ENCODE measurements at regions not wholly inside any gene's neighbourhood (a gene's known extent, or its start where the extent isn't known, plus 50 kb on each side); places are given as distances from the start of the nearest gene placed in this dataset.

DNA sequence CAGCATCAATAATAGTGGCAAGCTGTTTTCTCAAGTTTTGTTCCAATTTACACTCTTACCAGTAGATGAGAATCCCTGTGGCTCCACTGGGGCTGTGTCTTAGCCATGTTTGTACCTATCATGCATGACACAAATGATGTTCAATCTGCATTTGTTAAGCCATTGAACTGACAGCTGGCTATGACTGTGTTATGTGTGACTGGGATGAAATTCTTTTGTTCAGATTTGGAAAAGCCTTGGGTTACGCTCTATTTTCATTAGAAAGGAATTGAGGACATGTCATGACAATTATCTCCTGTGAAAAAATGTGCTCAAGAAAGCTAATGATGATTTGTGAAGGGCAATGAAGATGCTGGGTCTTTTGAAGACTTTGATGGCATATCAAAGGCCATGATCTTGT lies 201.8 kb upstream of the LARGE1 start:
- no peak overlapping the region for H3K4me3 ChIP-seq (ENCODE audit: low read depth, low read length)
- no peaks in the 10 kb centered on the region for H3K27me3 ChIP-seq (ENCODE audit: control insufficient read depth, insufficient read depth, low read length)
- CTCF ChIA-PET = no interaction called here
- no peaks in the 10 kb centered on the region for H3K36me3 ChIP-seq (ENCODE audit: control insufficient read depth, insufficient read depth, low read length)
- POLR2A ChIA-PET = no interaction called here
- DNase-seq (ENCODE audit: low read depth) = no peak
- TF ChIP-seq, protein P1, sequence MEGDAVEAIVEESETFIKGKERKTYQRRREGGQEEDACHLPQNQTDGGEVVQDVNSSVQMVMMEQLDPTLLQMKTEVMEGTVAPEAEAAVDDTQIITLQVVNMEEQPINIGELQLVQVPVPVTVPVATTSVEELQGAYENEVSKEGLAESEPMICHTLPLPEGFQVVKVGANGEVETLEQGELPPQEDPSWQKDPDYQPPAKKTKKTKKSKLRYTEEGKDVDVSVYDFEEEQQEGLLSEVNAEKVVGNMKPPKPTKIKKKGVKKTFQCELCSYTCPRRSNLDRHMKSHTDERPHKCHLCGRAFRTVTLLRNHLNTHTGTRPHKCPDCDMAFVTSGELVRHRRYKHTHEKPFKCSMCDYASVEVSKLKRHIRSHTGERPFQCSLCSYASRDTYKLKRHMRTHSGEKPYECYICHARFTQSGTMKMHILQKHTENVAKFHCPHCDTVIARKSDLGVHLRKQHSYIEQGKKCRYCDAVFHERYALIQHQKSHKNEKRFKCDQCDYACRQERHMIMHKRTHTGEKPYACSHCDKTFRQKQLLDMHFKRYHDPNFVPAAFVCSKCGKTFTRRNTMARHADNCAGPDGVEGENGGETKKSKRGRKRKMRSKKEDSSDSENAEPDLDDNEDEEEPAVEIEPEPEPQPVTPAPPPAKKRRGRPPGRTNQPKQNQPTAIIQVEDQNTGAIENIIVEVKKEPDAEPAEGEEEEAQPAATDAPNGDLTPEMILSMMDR (IDR thresholded peaks at IDR 0.05; ENCODE audit: insufficient read depth, low read depth, low read length) = no peak

DNA sequence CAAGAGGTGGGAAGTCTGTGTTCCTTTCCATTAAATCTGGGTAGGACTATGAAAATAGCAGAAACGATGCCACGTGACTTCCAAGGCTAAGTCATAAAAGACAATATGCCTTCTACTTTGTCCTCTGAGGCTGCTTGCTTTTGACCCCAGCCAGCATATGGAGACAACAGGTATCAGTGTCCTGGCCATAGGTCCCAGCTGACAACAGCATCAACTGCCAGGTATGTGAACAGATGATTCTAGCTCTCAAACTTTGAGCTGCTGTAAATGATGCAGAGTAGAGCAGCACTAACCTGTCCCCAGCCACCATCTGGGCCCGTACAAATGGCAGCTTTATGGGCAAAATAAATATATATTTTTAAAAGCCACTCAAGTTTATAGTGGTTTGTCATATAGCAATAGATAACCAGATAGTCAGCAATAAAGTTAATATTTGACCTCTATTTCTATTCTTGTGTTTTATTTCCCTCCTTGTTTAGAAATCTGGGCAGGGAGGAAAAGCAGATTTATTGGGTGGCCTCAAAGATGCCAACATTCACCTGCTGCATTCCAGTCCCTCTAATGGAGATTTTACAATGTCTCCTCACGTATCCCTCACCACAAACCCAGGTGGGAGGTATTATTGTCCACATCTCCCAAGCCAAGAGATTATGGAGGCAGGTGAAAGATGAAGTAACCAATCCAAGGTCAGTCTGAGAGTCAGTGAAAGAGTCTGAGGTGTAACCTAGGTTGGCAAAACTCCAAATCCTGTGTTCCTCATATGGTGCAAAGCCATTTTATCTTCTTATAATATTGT lies 209.6 kb upstream of the LARGE1 start:
- TF ChIP-seq, protein P1 (IDR thresholded peaks at IDR 0.05; ENCODE audit: insufficient read depth, low read depth, low read length) = no peak
- DNase-seq (ENCODE audit: low read depth) = no peak
- POLR2A ChIA-PET = no interaction called here
- Histone ChIP-seq H3K27me3 (ENCODE audit: control insufficient read depth, insufficient read depth, low read length) (no peaks in the 10 kb centered on the region), H3K4me3 (ENCODE audit: low read depth, low read length) (no peak overlapping the region), H3K36me3 (ENCODE audit: control insufficient read depth, insufficient read depth, low read length) (no peaks in the 10 kb centered on the region)
- CTCF ChIA-PET = interaction anchor here (0.9 kb wide), 1 partner anchor 18 kb away, joined by 3 read pairs; no protein-coding TSS in a partner anchor

DNA sequence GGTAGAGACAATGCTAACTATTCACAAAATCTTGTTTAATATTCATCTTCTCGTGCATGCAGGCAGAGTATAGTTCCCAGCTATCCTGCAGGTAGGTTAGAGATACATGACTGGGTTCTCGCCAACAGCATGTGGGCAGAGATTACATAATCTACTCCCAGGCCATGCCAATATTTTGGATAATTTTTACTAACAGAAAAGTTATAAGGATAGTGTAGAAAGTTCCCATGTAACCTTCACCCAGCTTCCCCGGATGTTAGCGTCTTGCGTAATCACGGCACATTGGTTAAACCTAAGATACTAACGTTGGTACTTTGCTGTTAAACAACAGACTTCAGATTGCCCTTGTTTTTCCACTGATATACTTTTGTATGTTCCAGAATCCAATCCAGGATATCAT lies 215.5 kb upstream of the LARGE1 start:
- ChIA-PET POLR2A (no interaction called here), CTCF (interaction anchor here (0.6 kb wide), 1 partner anchor 213 kb away, joined by 3 read pairs; no protein-coding TSS in a partner anchor)
- H3K27me3 ChIP-seq (ENCODE audit: control insufficient read depth, insufficient read depth, low read length) = no peaks in the 10 kb centered on the region
- no peaks in the 10 kb centered on the region for H3K36me3 ChIP-seq (ENCODE audit: control insufficient read depth, insufficient read depth, low read length)
- no peak overlapping the region for H3K4me3 ChIP-seq (ENCODE audit: low read depth, low read length)
- no peak for DNase-seq (ENCODE audit: low read depth)
- TF ChIP-seq, protein P1 (IDR thresholded peaks at IDR 0.05; ENCODE audit: insufficient read depth, low read depth, low read length) = no peak

GRCh38 chr22:34150023-34150422 lies 229.7 kb upstream of the LARGE1 start:
- no peaks in the 10 kb centered on the region for H3K36me3 ChIP-seq (ENCODE audit: control insufficient read depth, insufficient read depth, low read length)
- POLR2A ChIA-PET = no interaction called here
- H3K4me3 ChIP-seq (ENCODE audit: low read depth, low read length) = no peak overlapping the region
- H3K27me3 ChIP-seq (ENCODE audit: control insufficient read depth, insufficient read depth, low read length) = no peaks in the 10 kb centered on the region
- CTCF ChIA-PET = no interaction called here
- no peak for DNase-seq (ENCODE audit: low read depth)
- TF ChIP-seq, protein P1 (IDR thresholded peaks at IDR 0.05; ENCODE audit: insufficient read depth, low read depth, low read length) = no peak

DNA sequence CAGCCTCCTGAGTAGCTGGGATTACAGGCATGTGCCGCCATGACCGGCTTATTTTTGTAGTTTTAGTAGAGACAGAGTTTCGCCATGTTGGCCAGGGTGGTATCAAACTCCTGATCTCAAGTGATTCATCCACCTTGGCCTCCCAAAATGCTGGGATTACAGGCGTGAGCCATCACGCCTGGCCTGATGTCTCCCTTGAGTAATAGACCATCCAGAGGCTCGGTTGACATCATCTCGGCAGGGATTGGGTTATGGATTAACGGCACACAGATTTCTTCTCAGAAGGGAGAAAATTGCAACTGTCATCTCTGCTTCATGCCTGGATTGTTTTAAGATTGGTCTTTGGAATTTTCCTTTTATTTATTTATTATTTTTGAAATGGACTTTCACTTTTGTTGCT lies 239.2 kb upstream of the LARGE1 start:
- no peak for DNase-seq (ENCODE audit: low read depth)
- TF ChIP-seq, protein P1 (IDR thresholded peaks at IDR 0.05; ENCODE audit: insufficient read depth, low read depth, low read length) = no peak
- Histone ChIP-seq H3K4me3 (ENCODE audit: low read depth, low read length) (no peak overlapping the region), H3K36me3 (ENCODE audit: control insufficient read depth, insufficient read depth, low read length) (no peaks in the 10 kb centered on the region), H3K27me3 (ENCODE audit: control insufficient read depth, insufficient read depth, low read length) (no peaks in the 10 kb centered on the region)
- ChIA-PET CTCF (interaction anchor here (0.9 kb wide), 1 partner anchor 237 kb away, joined by 3 read pairs; no protein-coding TSS in a partner anchor), POLR2A (no interaction called here)
